ENCODE measurements at regions not wholly inside any gene's neighbourhood (a gene's known extent, or its start where the extent isn't known, plus 50 kb on each side); places are given as distances from the start of the nearest gene placed in this dataset.

DNA sequence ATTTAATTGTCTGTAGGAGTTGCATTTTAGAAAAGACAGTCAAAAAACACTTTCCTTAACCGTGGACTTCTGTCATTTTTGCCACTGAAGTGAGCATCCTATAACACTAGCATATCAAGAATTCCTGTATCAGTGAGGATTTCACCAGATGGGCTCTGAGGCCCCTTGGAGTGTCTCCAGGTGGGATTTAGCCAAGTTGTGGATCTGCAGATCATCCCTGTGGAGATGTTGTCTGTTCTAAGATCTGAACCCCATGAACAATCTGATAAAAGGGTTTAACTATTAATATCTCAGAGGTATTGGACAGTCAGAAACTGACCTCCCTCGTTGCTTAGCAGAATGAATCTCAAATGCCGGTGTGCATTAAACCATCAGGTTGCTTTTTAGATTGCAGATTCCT, 165.0 kb upstream of the SRRM4 start:
- no peak for DNase-seq
- in situ Hi-C loops (cut with MboI; ENCODE audit: low pct_unique_long_range_greater_than_20kb, low sequenced_read_pairs): no loop called here

DNA sequence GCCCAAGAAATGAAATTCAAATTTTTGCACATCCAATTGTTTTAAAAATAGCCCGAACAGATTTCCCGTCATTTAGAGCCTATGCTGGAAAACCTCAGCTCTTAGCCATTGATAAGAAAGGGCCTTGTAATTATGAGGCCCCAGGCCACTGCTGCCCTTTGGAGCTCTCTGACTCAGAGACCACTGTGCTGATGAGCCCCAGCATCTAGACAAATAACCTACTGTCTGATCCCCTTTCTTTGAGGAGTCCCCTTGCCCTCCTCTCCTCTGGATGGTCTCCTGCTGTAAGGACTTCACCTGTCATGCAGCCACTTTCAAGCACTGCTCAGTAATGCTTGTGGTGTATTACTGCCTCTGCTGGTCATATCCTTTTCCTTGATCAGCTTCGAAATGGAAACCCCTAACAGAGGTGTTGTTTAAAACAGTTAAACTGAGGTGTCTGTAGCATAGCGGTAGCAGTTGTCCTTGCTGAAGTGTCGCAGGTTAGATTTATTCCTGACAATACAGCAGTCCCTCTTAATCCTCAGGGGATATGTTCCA, 159.9 kb upstream of the SRRM4 start:
- in situ Hi-C loops (cut with MboI; ENCODE audit: low pct_unique_long_range_greater_than_20kb, low sequenced_read_pairs): no loop called here
- no peak for DNase-seq

DNA sequence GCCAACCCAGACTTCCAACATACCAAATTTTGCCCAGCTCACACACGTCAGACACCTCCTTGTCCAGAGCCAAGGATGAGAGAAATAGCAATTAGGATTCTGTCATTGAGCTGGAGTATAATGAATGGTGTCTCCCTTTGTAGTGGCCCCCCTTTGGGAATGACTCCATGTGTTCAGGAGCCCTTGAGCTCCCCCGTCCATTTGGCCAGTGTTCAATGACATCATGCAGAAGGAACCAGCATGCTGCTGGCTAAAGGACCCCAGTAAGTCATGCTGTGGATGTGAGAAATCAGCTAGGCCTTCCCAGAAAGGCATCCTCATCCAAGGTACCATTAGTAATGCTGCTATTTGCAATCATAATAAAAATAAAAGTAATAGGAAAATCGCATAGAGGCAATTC, 158.8 kb upstream of the SRRM4 start:
- in situ Hi-C loops (cut with MboI; ENCODE audit: low pct_unique_long_range_greater_than_20kb, low sequenced_read_pairs): no loop called here
- DNase-seq: no peak

DNA sequence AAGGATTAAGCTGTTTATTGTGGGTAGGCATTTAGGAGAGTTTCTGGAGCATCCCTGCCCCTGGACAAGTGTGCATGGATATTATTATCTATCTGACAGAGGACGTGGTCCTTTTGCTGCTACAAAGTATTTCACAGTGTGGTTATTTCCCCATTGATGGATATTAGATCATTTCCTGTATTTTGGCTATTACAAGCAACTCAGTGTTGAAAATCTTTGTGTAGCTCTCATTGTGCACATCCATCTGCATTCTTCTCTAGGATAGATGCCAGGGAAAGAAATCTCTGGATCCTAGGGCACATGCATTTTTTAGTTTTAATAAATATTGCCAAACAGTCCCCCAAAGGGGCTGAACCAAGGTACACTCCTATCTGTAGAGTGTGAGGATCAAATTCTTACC, 154.3 kb upstream of the SRRM4 start:
- DNase-seq: no peak
- in situ Hi-C loops (cut with MboI; ENCODE audit: low pct_unique_long_range_greater_than_20kb, low sequenced_read_pairs): no loop called here

DNA sequence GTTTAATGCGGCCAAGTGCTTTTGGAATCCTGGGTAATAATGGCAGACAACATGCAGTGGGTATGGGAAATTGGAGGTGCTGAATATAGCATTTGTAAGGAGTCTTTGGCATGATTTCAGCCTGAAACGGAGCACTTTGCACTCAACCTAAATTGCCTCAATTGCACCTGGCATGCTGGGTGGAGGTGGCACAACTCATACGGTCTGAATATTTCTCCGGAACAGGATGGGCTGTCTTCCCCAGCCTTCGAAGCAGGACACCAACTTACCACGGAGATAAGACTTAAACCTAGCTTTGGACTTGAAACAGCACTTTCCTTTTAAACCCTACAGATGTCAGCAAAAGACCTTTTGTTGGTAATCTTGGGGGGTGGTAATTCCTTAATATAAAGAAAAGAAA, 153.7 kb upstream of the SRRM4 start:
- no peak for DNase-seq
- in situ Hi-C loops (cut with MboI; ENCODE audit: low pct_unique_long_range_greater_than_20kb, low sequenced_read_pairs): no loop called here

DNA sequence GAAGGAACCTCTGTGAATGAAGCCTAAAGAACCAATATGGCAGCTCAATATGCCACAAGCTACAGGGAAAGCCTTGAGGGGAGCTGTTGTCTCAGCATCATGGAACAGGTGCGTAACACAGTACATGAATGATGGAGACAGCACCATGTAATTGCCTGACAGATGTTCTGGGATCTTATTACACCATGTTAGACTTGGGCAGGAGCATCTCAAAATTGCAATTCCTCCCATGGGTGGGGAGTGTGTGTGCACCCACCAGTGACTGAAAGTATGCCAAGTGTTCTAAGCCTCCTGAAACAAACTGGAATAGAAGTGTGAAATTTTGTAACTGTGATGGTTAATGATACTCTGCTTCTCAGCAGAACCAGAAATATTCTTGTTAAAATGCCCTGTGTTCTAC, 151.0 kb upstream of the SRRM4 start:
- no peak for DNase-seq
- in situ Hi-C loops (cut with MboI; ENCODE audit: low pct_unique_long_range_greater_than_20kb, low sequenced_read_pairs): no loop called here

DNA sequence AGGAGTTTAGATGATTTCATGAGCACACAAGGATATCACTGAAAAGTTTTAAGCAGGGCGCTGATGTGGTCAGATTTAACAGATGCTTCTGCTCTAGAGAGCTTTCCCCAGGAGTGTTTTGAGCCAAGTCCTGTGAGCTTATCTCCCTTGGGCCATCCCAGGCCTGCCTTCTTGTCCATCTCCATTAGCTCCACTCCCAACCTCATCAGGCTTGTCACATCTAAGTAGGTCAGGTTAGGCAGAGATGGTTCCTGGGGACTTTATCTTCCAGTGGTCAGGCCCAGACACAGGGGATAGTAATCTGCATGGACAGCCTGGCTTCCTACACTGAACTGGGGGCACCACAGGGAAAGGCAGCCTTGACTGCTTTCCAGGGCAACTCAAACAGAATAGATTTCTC, 145.4 kb upstream of the SRRM4 start:
- in situ Hi-C loops (cut with MboI; ENCODE audit: low pct_unique_long_range_greater_than_20kb, low sequenced_read_pairs): no loop called here
- DNase-seq: no peak

DNA sequence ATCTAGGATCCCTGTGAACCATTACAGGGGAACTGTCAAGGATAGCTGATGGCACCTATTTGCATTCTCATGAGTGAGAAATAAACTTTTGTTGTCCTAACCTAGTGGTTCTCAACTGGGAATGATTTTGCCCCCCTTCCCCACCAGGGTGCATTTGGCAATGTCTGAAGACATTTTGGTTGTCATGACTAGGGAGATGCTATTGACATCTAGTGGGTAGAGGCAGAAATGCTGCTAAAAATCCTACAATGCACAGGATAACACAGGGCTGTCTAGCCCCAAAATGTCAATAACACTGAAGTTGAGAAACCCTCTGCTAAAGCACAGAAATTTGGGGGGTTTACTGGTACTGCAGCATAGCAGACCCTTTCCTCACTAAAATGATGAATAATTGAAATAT, 140.9 kb upstream of the SRRM4 start:
- in situ Hi-C loops (cut with MboI; ENCODE audit: low pct_unique_long_range_greater_than_20kb, low sequenced_read_pairs): no loop called here
- peak; percentile 5 for DNase-seq

DNA sequence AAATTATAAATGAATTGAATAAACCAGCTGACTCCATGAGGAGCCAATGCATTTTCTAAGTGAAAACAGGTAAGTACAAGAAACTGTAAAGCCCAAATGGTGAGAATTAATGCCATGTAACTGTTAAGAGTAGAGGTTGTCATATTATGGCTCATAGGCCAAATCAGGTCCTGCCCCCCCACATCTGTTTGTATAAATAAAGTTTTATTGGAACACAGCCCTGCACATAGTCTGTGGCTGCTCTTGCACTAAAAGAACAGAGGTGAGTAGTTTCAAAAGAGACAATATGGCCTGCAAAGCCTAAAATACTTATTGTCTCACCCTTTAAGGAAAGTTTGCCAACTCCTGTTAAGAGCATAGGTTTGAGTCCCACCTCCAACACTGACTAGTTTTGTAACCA, 140.5 kb upstream of the SRRM4 start:
- in situ Hi-C loops (cut with MboI; ENCODE audit: low pct_unique_long_range_greater_than_20kb, low sequenced_read_pairs): no loop called here
- no peak for DNase-seq

DNA sequence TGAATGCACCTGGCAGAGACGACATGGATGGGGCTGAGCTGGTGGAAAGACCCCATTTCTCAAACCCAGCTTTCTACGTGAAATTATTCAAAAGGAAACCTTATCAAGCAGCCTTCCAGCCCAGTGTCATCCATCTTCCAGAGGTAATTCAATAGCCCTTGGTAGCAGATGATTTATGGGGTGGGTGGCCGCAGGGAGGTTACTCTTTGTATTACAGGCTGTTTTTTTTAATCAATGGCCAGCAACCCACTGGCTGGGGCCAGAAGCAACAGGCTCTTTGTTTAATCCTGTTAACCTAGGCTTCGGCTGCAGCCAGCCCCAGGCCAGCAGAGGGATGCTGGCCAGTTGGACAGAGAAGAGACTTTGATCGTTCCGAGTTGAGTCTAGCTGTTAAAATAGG, 139.8 kb upstream of the SRRM4 start:
- in situ Hi-C loops (cut with MboI; ENCODE audit: low pct_unique_long_range_greater_than_20kb, low sequenced_read_pairs): no loop called here
- DNase-seq: no peak

DNA sequence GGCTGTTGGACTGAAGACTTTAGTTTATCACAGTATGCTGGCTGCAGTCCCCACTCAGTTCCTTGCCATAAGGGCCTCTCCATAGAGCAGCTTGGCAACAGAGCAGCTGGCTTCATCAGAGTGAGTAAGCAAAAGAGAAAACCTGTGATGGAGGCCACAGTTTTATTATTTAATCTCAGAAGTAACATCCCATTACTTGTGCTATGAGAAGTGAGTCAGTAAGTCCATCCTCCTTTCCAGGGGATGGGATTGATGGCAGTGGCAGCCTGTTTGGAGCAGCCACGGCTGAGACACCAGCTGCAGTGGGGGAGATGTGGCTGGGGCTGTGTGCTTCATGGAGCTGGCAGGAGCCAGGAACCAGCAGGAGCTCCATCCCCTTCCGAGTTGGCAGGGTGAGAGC, 138.5 kb upstream of the SRRM4 start:
- no peak for DNase-seq
- in situ Hi-C loops (cut with MboI; ENCODE audit: low pct_unique_long_range_greater_than_20kb, low sequenced_read_pairs): no loop called here

DNA sequence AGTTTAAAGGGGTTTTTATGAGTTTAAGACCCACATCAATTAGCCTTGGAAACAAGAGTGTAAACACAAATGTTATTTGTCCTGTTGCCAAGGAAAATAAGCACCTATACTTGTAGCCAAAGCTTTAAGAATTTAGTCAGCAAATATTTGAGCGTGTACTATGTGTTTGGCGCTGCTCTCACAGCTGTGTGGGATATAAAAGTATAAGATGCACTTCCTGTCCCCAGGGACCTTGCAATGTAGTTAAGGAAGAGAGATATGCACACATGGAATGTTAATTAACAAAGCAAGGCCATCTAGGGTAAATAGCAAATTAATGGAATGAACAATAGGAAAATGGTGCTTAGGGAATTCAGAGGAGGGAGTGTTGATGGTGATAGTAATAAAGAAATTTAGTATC, 134.9 kb upstream of the SRRM4 start:
- in situ Hi-C loops (cut with MboI; ENCODE audit: low pct_unique_long_range_greater_than_20kb, low sequenced_read_pairs): no loop called here
- DNase-seq: no peak

DNA sequence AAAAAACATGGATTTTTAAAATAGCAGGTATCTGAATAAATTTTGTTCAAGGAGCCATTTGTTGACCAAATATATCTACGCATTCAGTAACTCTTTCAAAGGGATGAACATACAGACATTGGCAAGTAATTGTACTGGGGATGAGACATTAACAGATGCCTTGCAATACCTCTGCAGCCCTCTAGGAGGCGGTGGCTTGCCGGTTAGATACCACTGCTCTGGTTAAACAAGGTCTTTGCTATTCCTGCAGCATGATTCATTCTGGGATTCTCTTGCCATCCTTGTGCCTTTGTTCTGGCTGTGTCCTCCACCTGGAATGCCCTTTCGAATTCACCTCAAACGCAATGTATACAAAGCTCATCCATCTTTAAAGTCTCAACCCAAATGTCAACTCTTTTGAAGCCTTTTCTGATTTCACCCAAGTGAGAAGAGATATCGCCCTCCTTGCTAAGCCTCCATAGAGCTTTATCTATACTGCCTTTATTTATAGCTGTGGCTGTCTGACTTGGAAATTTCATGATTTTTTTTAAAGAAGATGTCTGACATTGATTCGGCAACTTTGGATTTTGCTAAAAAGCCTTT, 131.0 kb upstream of the SRRM4 start:
- peak; percentile 48 for DNase-seq
- in situ Hi-C loops (cut with MboI; ENCODE audit: low pct_unique_long_range_greater_than_20kb, low sequenced_read_pairs): no loop called here

DNA sequence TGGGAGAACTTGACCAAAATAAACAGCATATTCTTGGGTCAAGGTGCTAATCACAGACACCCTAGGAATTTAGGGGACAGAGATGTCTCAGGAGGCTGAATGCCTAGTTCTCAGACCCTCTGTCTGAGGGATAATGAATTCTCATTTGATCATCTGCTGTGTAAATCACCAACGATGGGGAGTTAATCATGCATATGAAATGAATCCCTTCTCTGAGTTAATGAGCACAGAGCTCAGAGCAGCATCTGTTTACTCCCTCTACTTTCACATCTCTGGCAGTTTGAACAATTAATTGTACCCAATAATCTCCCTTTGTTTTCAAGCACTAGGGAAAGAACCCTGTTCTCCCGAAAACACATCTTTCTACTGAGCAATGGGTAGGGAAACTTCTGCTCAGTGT, 129.4 kb upstream of the SRRM4 start:
- in situ Hi-C loops (cut with MboI; ENCODE audit: low pct_unique_long_range_greater_than_20kb, low sequenced_read_pairs): no loop called here

DNA sequence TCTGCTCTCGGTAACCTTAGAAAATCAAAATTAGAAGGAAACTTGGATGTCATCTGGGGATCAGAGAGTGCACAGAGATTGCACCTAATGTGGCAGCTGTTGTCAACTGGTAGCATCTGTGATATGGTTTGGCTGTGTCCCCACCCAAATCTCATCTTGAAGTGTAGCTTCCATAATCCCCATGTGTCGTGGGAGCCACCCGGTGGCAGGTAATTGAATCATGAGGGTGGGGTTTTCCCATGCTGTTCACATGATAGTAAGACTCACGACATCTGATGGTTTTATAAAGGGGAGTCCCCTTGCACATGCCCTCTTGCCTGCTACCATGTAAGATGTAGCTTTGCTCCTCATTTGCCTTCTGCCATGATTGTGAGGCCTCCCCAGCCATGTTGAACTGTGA, 127.7 kb upstream of the SRRM4 start:
- DNase-seq: no peak
- in situ Hi-C loops (cut with MboI; ENCODE audit: low pct_unique_long_range_greater_than_20kb, low sequenced_read_pairs): no loop called here

More for the DNA sequence above, 129.4 kb upstream of the SRRM4 start:
- no peak for DNase-seq

DNA sequence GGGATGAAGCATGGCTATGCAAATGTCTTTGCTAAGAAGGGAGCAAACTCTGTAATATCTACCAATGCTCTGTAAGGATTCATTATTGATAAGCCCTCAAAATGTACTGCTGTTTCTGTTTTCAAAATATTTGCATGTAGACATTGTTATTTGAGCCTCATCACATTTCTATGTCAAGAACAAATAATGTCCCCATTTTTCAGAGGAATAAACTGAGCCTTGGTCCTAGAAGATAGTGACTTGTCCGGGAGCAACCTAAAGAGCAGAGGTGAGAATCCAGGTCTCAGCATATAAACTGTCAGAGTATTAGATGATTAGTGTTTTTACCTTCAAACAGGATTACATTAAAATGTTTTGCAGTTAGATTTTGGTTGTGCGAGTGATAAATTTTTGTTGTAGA, 125.5 kb upstream of the SRRM4 start:
- no peak for DNase-seq
- in situ Hi-C loops (cut with MboI; ENCODE audit: low pct_unique_long_range_greater_than_20kb, low sequenced_read_pairs): no loop called here

DNA sequence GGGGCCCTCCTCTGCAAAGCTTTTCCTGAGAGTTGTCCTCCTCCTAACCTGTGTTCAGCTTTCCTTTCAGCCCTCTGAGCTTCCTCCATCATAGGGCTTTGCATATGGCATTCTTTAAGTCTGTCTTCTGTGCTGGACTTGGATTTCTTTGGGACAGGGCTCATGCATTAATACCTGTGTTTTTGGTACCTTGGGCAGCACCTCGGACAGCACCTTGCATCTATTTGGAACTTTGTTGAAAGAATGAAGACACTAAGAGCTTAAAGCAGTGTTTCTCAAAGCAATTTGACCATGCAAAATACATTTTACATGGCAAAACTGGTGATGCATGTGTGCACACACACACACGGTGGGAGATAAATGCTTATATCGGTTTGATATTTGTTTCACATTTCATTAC, 115.0 kb upstream of the SRRM4 start:
- no peak for DNase-seq

DNA sequence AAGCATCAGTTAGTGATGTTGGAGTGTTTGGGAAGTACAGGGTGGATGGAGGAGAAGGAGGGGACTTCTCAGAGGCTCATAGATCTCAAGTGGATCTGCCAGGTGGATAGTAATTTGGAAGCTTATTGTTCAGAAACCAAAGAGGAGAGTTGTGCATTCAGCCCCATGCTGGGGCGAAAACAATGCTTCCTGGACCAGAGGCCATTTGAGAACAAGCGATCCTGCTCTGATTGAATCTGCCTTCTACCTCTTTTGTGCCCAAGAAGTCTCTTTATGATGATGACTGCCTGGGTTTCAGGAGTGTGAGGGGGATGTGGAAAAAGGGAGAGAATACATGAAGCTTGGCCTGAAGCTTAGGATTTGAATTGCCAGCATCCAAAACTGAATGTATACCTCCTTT, 110.8 kb upstream of the SRRM4 start:
- no peak for DNase-seq
- in situ Hi-C loops (cut with MboI; ENCODE audit: low pct_unique_long_range_greater_than_20kb, low sequenced_read_pairs): no loop called here

More for the DNA sequence above, 115.0 kb upstream of the SRRM4 start:
- in situ Hi-C loops (cut with MboI; ENCODE audit: low pct_unique_long_range_greater_than_20kb, low sequenced_read_pairs): no loop called here

DNA sequence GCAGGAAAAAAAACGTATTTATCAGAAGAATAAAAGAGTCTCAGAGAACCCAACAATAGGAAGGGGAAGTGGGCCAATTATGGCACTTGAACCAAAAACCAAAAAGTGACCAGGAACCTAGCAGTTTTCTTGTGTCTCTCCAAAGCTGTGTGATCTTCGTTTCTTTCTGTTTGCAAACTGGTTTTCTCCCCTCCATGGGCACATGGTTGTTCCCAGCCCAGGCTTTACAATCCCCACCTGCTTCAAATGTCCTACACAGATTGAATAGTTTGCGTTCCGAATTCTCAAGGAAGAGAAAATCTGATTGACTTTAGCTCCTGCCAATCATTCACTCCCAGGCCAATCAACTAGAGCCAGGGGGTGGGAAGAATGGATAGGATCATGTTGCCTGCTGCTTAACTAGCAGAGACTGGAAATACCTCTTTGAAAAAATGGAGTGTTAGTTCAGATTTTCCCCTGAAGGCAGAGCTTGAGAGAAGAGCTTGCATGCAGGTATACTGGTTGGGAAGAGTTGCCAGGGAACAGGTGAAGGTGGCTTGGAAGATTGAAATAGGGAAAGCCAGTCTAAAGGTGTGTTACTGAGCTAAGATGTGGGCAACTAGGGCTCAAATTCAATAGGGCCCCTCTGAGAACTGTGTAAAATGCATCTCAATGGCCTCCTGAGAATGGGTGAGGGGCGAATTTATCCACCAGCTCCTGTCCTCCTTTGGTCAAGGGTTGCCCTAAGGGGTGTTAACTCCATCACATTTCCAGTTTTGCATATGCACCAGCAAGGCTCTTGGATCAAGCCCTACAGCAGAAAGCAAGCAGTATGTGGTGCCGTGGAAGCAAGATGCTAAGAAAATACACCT, 106.4 kb upstream of the SRRM4 start:
- DNase-seq: no peak
- in situ Hi-C loops (cut with MboI; ENCODE audit: low pct_unique_long_range_greater_than_20kb, low sequenced_read_pairs): no loop called here

DNA sequence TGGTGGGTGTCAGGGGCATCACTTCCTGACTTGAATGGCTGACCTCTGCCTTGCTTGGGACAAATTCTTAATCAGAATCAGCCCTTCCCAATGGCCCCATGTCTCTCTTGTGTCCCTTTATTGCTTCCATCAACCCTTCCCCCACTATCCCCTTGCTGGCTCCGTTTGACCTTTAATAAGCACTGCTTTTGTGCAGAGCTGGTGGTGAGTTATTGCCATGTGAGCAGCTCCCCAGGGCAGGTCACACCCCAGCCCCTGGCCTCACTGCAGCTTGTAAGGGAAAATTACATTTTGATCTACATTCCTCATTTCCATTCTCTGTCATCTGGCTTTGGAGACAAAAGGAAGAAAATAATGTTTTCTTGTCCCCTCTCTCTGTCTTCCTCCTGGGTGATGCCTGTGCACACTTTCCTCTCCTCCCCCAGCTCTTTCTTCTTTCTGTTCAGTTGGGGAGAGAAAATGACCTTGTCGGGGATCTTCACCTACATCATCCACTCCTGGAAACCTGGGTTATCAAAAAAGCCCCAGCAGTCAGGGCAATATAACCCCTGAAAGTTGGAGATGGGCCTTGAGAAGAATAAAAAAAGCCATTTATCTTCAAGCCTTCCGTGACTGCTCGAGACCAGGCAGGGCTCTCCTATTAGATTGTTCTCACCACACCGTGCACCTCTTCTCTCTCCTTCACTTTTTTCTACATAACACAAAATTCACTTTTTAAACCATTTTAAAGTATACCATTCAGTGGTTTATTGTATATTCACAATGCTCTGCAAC, 100.4 kb upstream of the SRRM4 start:
- no peak for DNase-seq
- in situ Hi-C loops (cut with MboI; ENCODE audit: low pct_unique_long_range_greater_than_20kb, low sequenced_read_pairs): no loop called here

Measured in KBM-7 (cell line).